Adrenal gland (tissue), 9 donors: ENCODE measurements at regions not wholly inside any gene's neighbourhood (a gene's known extent, or its start where the extent isn't known, plus 50 kb on each side); places are given as distances from the start of the nearest gene placed in this dataset.

Source experiments
- DNase-seq, 7 donors: peaks; one replicate each; pipeline ENCODE4 v3.0.0-alpha.2; 2019 to 2020
- H3K27ac ChIP-seq, 5 donors: fragments of 200-600 bp; sonication (generic) in 4 of 5; 1 replicate in 3 of 5; 2 replicates in 2 of 5; pipeline versions ENCODE4 v1.5.1 to v1.8.0; 2016 to 2020; ENCODE audit warnings: mild to moderate bottlenecking in 1 of 5
- H3K27me3 ChIP-seq: fragments of 200-600 bp; 2 replicates; pipeline ENCODE4 v1.8.0; 2021
- H3K36me3 ChIP-seq, 2 donors: fragments of 200-600 bp; replicated peaks in 1 of 2; 1 replicate in 1 of 2; 2 replicates in 1 of 2; pipeline versions ENCODE4 v1.5.1 to v1.8.0; 2018 to 2022
- H3K4me1 ChIP-seq, 2 donors: fragments of 200-600 bp; replicated peaks in 1 of 2; 1 replicate in 1 of 2; 2 replicates in 1 of 2; pipeline versions ENCODE4 v1.5.1 to v1.8.0; 2018 to 2021
- H3K4me3 ChIP-seq, 4 donors: fragments of 200-600 bp; sonication (generic) in 3 of 4; one replicate each; pipeline ENCODE4 v1.5.1; 2016 to 2018
- H3K9me3 ChIP-seq, 3 donors: fragments of 200-600 bp; sonication (generic) in 1 of 3; replicated peaks in 1 of 3; 1 replicate in 2 of 3; 2 replicates in 1 of 3; pipeline versions ENCODE4 v1.5.1 to v1.8.0; 2016 to 2021
- POLR2A ChIP-seq, 2 donors: fragments of 450-650 bp; IDR thresholded peaks; one replicate each; pipeline ENCODE4 v1.6.1; 2017; ENCODE audit warnings: antibody characterized with exemption in 2 of 2, mild to moderate bottlenecking in 2 of 2, moderate library complexity in 1 of 2
- WGBS, 4 donors: extraction: QIAGEN DNeasy Blood & Tissue Kit in 2 of 4; methylation state at CpG; one replicate each; pipeline versions ENCODE4 v1.1.5 to v1.1.7; 2013 to 2017; 5-methylcytosine and 5-hydroxymethylcytosine counted together
- intact Hi-C, 2 donors: fragments of 100-400 bp; cut with DNase I; formaldehyde crosslinking; loops; one replicate each; pipeline versions ENCODE4 v1.14.1 to v1.15.0; 2022 to 2023
- TF ChIP-seq, protein P1 (sequence below), 6 experiments: fragments of 450-650 bp in 4 of 6; fragments of 200-600 bp in 2 of 6; sonication (generic) in 1 of 6; IDR thresholded peaks; 1 replicate in 5 of 6; 2 replicates in 1 of 6; pipeline versions ENCODE4 v1.5.1 to v1.8.0; 2016 to 2021; ENCODE audit warnings: antibody characterized with exemption in 6 of 6, mild to moderate bottlenecking in 2 of 6, moderate library complexity in 1 of 6
- donor health status: healthy with polysubstance abuse.
- donor health status: Bipolar disorder and iron deficiency.
- donor health status: DM: yes; HTN: yes; CAD: no.
- donor health status: DM: no; HTN: no; CAD: no.
- donor health status: DM: no; HTN: no; CAD: no.

DNA sequence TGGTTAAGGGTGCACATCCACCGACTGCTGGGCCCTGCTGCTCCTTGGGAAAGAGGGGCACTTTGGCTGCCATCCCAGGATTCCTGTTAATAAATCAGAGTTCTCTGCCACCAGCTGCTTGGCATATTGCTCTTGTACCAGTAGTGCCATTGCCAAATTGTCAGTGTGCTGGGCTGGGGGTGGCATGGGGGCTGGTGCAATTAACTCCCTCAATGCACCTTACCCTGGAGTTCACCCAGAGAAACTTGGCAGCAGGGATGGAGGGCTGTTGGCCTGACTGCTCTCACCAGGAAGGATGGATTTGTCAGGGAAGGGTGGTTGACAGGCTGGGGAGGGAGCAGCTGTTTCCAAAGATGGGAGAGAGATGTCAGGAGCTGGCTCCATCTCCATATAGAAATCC is 94.6 kb upstream of the SKOR2 start:
- no peaks in the 10 kb centered on the region for H3K27me3 ChIP-seq
- DNase-seq = no peak
- WGBS, 4 donors = 38 to 70% (median 69%) methylated on average over 1 of the region's 1 CpG
- H3K4me1 ChIP-seq = no peaks in the 10 kb centered on the region
- no peaks in the 10 kb centered on the region for H3K36me3 ChIP-seq
- no peak overlapping the region for H3K4me3 ChIP-seq
- intact Hi-C loops = no loop called here
- no peaks in the 10 kb centered on the region for H3K9me3 ChIP-seq
- no peak overlapping the region for H3K27ac ChIP-seq
- TF ChIP-seq, protein P1, sequence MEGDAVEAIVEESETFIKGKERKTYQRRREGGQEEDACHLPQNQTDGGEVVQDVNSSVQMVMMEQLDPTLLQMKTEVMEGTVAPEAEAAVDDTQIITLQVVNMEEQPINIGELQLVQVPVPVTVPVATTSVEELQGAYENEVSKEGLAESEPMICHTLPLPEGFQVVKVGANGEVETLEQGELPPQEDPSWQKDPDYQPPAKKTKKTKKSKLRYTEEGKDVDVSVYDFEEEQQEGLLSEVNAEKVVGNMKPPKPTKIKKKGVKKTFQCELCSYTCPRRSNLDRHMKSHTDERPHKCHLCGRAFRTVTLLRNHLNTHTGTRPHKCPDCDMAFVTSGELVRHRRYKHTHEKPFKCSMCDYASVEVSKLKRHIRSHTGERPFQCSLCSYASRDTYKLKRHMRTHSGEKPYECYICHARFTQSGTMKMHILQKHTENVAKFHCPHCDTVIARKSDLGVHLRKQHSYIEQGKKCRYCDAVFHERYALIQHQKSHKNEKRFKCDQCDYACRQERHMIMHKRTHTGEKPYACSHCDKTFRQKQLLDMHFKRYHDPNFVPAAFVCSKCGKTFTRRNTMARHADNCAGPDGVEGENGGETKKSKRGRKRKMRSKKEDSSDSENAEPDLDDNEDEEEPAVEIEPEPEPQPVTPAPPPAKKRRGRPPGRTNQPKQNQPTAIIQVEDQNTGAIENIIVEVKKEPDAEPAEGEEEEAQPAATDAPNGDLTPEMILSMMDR (IDR thresholded peaks at IDR 0.05) = no peak
- TF ChIP-seq POLR2A (IDR thresholded peaks at IDR 0.05) = no peak

DNA sequence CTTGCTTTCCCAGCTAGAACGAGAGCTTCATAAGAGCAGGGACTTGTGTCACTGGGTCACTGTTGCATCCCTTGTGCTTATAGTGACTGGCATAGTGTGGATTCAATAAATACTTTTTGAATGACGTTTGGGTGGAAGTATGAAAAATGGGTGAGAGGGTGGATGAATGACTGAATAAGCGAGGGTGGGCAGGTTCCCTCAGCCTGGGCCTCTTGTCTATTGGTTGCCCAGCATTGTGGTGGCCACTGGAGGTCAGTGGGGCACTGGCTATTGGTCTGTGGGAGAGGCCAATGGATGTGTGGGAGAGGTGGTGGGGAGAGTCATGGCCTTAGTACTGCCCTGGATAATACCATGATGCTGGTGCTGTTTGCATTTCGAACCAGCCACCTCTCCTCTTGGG is 93.8 kb upstream of the SKOR2 start:
- Histone ChIP-seq H3K27ac (no peak overlapping the region), H3K36me3 (no peaks in the 10 kb centered on the region), H3K27me3 (no peaks in the 10 kb centered on the region), H3K4me3 (no peak overlapping the region), H3K4me1 (no peaks in the 10 kb centered on the region), H3K9me3 (no peaks in the 10 kb centered on the region)
- 54 to 64% (median 57%) methylated on average over 4 of the region's 4 CpGs for WGBS, 4 donors
- no peak for DNase-seq
- TF ChIP-seq, protein P1 (IDR thresholded peaks at IDR 0.05) = no peak
- TF ChIP-seq POLR2A (IDR thresholded peaks at IDR 0.05) = no peak
- intact Hi-C loops = no loop called here

DNA sequence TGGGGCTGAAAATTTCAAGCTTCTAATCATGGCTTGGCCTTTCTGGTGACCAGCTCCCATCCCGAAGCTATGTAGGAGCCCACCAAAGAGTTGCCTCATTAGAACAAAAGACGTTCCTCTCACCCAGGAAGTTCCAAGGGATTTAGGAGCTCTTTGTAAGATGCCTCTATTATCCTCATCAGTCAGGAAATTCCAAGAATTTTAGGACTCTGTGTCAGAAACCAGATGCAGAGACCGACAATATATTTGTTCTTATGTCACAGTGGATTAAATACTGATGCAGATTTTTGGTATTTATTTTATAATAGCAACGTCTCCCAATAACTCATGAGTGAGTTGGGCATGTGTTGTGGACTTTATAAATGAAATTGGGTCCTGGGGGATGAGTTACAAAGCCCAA is 91.8 kb upstream of the SKOR2 start:
- intact Hi-C loops = no loop called here
- no peaks in the 10 kb centered on the region for H3K4me1 ChIP-seq
- DNase-seq = no peak

DNA sequence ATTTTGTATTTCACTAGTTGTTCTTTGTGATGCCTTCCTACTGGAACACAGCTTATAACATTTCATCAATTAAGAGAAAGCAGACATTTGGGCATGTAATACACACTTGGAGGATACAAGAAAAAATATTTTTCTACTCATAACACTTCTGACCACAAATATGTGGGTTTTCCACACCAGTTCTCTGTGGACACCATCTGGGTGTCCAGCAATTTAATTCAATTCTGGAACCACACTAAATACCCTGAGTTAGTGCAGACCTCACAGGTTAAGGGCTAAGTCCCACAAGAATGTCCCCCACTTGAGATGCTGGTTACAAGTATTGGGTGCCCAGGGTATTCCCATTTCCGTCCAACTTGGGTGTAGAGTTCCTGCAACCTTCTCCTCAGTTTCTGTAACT is 91.1 kb upstream of the SKOR2 start:
- intact Hi-C loops = no loop called here
- H3K9me3 ChIP-seq = no peaks in the 10 kb centered on the region
- no peaks in the 10 kb centered on the region for H3K36me3 ChIP-seq
- H3K27me3 ChIP-seq = no peaks in the 10 kb centered on the region
- H3K4me3 ChIP-seq = no peak overlapping the region
- H3K4me1 ChIP-seq = no peaks in the 10 kb centered on the region
- H3K27ac ChIP-seq = no peak overlapping the region
- DNase-seq = no peak
- WGBS, 4 donors = 44 to 73% (median 62%) methylated on average over 1 of the region's 1 CpG
- TF ChIP-seq, protein P1 (IDR thresholded peaks at IDR 0.05) = no peak
- no peak for TF ChIP-seq POLR2A (IDR thresholded peaks at IDR 0.05)

More for the DNA sequence above, 91.8 kb upstream of the SKOR2 start:
- Histone ChIP-seq H3K36me3 (no peaks in the 10 kb centered on the region), H3K27ac (no peak overlapping the region), H3K9me3 (no peaks in the 10 kb centered on the region), H3K4me3 (no peak overlapping the region), H3K27me3 (no peaks in the 10 kb centered on the region)
- WGBS, 4 donors = 56 to 59% (median 58%) methylated on average over 4 of the region's 4 CpGs
- no peak for TF ChIP-seq POLR2A (IDR thresholded peaks at IDR 0.05)
- TF ChIP-seq, protein P1 (IDR thresholded peaks at IDR 0.05) = no peak
